Activated T-cell treated with anti-CD3 and anti-CD28 coated beads for 1 hour (primary cell): ENCODE measurements at regions not wholly inside any gene's neighbourhood (a gene's known extent, or its start where the extent isn't known, plus 50 kb on each side); places are given as distances from the start of the nearest gene placed in this dataset.

Experiments
- DNase-seq: peaks from one replicate; pipeline ENCODE4 v3.0.0-alpha.2; 2020; ENCODE audit warnings: low read depth

DNA sequence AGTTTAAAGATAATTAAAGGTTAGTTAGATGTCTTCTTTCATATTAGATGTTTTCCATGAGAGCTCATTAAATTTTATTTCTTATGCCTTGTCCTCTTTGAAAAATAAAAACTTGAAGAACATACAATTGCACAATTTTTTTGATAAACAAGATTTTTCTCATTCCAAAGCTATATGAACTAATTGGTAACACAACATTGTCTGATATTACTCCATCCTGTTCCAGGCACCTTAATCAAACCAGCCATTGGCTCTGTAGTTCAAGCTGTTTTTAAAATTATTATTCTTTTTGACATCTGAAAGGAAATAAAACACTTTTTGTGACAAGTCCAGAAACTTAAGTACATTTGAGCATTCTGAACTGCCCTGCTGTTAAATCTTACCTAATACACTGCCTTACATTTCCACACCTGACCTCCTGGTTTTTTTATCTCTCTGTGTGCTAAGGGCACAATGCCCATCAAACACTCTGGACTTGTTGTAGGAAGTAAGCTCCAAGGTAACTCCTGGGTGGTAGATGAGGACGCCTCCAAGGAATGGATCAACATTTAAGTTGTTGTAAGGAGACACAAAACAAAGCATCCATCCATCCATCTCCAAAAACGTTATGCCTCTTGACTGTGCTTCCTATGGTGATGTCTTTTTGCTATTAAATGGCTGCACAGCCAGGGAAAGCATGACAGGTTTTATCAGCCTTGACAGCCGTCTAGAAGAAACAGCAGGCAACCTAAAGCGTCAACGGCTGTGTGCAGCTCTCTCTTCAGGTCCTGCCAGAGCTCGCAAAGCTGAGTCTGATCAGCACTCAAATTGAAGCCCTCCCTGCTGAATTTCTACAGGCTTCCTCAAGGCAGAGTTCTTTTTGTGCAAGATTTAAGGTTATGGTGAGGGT, 449.9 kb upstream of the FLRT2 start:
- DNase-seq = no peak

DNA sequence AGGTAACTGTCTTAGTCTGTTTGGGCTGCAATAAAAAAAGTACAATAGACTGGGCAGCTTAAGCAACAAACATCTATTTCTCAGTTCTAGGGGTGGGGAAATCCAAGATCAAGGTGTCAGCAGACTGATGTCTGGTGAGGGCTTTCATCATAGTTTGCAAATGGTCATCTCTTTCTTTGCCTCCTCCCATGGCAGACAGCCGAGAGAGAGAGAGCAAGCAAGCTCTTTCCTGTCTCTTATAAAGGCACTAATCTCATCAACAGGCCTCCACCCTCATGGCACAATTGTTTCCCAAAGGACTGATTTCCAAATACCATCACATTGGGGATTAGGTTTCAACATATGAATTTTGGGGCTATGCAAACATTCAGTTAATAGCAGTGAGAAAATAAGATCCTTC, 445.6 kb upstream of the FLRT2 start:
- DNase-seq = no peak

DNA sequence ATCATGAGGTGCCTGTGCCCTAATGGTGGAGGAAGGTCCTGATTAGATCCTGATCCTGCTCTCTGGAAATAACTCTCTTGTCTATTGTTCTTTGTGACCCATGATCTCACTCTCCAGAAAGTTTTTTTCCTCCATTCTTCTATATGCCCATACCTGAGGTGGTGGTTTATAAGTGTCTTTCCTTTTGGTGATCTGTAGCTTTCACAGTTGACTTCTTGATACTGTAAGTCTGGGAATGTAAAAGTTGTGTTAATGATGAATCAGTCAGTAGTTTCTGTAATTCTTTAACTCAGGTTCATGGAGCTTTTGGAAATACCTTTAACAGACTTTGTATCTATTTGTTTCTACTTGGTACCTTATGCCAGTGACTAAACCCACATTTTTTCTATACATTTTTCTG, 444.0 kb upstream of the FLRT2 start:
- no peak for DNase-seq

DNA sequence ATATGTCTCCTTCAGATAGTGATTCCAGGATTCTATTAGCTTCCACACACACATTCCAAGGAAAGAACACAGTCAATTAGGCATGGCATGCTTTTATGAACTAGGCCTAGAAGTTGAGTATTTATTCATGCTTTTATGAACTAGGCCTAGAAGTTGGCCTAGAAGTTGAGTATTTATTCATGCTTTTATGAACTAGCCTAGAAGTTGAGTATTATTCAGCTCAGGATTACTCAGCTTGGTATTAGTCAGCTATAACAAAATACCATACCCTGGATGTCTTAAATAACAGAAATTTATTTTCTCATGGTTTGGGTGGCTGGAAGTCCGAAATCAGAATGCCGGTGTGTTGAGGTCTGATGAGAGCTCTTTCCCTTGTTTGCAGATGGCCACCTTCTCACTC, 442.7 kb upstream of the FLRT2 start:
- DNase-seq = no peak

DNA sequence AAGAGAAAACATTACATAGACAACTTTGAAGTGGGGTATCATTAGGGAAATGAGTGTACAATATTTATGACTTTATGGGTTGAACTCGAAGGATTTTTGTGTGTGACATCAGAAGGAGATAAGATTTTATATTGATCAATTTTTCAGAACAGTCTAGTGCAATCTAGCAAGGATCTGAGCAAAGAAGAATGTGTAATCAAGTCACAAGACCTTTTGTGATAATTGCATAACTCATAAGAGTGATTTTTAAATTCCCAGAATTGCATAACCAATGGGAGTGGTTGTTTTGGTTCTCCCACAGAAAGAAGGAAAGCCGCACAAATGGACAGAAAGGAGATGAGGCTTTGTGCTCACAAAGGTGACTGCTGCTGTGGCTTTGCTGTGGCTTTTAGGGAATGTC, 441.8 kb upstream of the FLRT2 start:
- DNase-seq = no peak

DNA sequence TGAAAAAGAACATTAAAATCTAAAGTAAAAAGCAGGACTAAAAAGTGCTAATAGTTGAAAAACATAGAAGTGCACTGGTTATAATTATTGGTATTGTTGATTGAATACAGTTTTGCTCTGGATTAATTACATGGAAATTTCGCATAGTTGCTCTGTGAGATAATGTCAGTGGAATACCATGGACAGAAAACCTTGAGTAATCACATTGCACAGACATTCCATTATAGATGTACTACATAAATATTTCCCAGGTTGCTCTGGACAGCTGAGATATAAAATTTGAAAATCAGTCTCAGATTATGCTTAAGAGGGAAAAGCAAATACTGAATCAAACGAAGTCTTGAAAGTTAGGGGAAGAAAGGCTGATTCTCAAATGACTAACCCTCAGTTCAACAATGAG, 439.3 kb upstream of the FLRT2 start:
- DNase-seq = no peak

DNA sequence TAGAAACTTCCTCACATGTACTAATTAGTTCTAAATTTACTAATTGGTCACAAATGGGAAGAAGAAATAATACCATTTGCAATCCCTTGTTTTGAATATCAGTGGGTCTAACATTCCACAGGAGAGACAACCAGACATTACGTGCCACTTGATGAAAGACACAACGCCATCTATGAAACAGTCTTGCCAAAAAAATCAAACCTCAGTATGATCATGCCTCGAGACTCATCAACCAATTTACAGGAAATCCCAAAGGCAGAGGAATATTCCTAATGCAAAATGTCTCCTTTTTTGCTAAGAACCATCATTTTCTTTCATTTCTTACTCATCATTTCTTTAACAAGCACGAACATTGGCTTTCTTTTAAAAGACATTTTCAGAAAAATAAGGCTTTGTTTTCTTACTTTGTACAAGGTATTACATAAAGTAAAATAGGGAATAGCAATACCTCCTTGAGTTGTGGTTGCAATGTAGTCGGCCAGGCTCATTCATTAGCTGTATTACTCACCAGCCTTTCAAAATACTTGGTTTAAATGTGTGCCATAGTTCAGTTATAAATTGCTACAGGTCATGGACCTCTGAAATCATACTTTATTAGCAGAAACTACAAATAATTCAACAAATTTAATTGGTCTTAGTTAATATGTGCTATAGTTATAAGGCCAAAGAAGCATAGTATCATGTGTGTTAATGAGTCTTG, 436.2 kb upstream of the FLRT2 start:
- DNase-seq = no peak

DNA sequence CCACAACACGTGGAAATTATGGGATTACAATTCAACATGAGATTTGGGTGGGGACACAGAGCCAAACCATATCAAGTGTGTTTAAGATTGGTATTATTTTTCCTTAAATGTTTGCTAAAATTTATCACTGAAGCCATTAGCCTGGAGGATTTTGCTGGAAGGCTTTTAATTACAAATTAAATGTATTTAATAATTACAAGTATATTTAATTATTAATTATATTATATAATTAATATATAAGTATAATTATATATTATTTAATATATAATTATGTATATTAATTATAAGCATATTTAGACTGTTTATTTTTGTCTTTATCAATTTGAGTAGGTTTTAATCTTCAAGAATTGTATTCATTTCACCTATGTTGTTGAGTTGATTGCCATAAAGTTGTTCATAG, 427.4 kb upstream of the FLRT2 start:
- no peak for DNase-seq

DNA sequence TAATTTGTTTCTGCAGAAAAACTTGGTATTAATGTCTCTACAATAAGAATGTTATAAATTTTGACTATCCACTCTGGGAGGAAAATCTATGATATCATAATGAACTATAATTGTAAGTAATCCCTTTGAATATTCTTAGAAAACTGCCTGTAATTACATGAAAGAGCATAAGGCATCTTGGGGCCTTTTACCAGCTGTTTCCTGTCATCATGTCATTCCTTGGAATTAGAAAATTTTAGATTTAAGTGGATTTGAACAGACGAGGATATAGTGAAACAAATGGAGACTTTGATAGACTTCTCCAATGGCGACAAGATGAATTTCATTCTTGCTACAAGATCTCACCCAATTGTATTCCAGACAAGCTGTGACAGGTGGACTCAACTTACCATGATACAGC, 423.4 kb upstream of the FLRT2 start:
- no peak for DNase-seq

DNA sequence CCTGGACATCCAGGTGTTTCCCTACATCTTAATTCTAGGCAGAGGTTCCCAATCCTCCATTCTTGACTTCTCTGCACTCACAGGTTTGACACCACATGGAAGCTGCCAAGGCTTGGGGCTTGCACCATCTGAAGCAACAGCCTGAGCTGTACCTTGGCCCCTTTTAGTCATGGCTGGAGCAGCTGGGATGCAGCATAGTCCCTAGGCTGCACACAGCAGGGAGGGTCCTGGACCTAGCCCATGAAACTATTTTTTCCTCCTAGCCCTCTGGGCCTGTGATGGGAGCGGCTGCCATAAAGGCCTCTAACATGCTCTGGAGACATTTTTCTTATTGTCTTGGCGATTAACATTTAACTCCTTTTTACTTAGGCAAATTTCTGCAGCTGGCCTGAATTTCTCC, 417.2 kb upstream of the FLRT2 start:
- no peak for DNase-seq

DNA sequence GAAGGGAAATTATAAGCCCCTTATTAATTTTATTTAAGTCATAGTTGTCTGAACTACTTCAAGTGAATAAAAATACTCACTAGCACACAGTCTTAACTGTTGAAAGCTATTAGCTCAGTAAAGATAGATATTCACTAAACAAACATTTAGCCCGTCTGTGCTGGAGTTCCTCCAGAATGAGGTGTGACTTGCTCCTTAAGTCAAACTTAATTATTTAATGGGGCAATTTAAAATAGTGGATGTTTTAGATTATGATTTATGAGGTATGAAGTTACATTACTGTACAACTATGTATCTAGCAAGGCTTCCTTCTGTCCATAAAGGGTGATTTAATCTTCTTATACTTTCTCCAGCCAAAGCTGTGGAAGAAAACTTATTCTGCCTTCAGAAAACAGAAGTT, 414.0 kb upstream of the FLRT2 start:
- no peak for DNase-seq

DNA sequence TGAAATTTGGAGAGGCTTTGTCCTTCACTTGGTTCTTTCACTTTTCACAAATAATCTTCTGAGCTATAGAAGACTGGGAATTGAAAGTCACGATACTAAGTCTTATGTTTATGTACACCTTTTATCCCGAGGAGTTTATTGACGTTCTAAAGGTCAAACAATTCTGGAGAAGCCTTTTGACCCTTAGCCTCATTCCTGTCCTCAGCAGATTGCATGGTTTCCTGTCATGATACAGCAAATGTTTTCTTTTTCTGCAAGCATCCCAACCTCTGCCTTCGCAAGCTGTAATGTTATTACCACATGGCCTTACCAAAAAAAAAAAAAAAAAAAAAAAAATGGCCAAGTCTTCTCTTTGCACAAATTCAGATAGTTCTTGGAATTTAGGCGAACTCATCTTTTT, 411.7 kb upstream of the FLRT2 start:
- no peak for DNase-seq

DNA sequence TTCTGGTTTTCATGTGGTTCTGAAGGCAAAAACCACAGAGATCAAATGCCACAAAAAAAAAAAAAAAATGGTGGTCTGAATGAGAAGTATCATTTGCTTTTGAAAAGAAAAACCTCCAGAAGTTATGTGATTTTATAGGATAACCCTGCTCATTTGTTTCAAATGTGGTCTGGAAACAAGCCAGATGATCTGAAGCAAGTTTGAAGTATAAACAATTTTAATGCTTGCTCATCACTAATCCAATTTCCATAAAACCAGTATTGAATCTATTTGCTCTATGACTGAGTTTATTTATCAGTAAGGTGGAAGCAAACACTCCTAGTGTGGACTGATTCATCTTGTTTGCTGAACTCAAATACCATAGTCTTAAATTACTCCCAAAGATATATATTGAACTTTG, 407.3 kb upstream of the FLRT2 start:
- no peak for DNase-seq

DNA sequence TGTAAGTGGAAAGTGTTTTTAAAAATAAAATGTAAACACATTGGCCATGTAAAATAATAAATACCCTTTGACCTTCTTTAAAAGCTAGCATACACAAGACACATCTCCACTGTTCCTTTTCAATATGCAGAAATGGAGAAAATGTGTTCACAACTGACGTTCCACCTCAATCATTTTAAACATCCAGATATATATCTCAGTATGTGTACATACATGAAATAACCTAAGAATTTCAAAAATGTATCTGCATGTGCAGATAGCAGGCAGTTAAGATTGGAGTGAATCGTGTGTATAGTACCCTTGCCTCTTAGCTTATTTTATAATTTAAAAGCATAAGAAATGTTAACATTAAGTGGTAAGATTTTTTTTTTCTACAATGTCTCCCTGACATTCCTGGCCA, 406.2 kb upstream of the FLRT2 start:
- no peak for DNase-seq

DNA sequence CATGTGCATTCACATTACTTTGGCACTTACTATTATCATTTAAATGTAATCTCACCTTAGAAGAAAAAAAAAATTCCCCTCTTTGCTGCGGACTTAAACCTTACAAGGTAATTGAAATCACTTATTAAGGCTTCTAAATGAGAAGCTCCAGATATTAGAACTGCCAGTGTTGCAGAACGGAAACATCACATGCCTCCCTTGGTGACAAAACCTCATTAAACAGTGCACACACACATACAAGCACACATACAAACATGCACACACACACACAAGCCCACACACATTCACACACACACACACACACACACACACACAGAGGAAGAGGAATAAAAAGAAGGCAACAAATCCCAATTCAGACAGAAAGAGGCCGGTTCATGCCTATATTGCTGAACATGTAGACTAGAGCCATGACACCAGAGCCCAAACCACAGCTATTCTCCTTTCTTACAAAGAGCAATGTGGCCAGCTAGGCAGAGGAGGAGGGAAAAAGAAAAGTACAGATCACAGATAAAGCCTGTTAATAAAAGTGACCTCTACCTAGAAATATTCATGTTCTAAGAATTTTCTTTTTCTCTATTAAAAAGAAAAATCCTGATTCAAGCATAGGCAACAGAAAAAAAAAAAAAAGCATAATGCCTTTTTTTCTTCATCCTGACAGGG, 405.2 kb upstream of the FLRT2 start:
- DNase-seq = no peak

DNA sequence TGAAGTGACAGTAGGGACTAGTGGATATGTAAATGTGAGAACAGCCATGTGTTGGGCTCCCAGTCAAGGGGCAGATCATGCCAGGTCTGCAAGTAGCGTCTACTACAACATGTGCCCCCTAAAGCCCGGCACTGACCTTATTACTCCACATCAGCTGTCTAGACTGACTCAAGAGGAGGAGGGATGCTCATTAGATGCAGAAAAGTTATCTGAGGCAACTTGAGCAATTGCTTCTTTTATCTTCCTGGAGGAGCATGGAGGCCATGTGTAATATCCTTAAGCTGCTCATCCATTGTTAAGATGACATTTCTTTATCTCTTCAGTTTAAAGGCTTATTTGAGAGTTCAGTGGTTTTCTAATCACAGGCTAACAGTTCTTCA, 404.7 kb upstream of the FLRT2 start:
- DNase-seq = no peak

DNA sequence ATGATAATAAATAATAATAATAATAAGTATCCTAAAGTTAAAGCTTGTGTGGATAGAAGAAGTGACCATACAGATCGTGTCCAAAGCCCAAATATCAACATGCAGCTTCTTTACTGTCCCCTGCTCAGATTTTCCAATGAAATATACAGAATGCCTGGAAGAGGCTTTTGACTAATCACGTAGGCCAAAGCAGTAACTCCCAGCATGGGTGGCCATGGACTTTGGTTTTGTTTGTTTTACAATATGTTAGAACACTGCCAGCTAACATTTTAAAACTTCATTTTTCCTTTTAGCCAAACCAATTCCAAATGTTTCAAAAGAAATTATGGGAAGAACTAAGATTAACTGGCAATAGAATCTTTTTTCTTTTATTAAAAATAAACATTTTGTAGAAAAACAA, 400.0 kb upstream of the FLRT2 start:
- no peak for DNase-seq

DNA sequence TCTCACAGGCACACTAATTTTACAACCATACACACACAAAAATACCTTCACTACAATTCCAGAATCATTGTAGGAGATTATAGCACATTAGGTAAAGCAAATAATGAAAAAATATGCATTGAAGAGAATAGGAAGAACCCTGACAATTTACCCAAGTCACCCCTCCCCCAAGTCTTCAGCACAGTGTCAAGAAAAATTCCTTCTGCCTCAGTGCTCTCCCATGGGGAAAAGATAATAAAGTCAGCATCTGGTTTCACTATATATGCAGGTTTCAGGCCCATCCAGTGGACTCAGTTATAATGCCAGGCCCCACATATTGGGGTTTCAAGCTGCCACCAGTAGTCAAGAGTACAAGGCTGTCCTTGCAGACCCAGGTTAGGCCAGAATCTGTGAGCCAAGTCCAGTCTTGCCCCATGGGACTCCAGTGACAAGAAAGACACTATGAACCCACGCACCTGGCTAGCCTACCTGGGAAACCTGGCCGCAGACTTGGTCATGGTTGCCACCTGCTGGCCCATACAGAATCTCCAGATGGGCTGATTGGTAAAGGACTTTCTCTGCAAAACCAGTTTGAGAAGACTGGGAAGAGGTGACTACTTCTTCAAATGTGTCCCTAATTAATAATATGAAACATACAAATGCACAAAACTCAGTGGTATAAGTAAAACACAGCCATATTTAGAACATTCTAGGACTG, 398.6 kb upstream of the FLRT2 start:
- DNase-seq = no peak

DNA sequence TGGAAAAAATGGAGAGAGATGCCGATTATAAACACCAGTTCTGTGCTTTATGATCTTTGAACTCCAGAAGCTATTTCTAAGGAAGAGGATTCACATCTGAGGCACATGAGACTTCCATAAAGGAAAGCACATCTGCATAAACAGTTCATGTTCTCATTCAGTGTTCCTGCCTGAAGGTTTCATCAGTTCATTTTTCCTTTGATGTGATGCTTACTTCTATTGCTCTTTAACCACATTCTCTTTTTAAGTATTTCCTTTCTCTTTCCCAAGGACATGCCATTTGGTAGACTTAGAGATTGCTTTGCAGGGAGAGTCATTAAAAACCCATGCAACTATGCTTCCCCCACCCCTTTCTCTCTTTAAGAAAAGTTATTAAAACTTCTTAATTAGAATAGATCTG, 387.0 kb upstream of the FLRT2 start:
- no peak for DNase-seq

DNA sequence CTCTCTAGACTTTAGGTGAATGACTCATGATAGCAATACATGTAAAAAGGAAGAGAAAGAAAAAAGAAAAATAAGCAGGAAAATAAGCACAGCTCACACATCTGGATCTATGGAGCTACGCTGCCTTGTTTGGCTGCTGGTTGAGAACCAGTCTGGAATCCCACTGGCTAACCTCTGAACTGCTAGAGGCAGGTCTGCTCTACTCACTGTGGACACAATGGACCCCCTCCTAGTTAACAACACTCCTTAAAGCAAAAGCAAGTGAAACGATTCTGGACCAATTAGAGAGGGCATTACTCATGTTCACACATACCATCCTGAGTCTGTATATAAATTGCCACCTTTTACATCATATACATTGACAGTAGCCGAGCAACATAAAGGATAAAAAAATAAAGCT, 383.2 kb upstream of the FLRT2 start:
- DNase-seq = no peak

DNA sequence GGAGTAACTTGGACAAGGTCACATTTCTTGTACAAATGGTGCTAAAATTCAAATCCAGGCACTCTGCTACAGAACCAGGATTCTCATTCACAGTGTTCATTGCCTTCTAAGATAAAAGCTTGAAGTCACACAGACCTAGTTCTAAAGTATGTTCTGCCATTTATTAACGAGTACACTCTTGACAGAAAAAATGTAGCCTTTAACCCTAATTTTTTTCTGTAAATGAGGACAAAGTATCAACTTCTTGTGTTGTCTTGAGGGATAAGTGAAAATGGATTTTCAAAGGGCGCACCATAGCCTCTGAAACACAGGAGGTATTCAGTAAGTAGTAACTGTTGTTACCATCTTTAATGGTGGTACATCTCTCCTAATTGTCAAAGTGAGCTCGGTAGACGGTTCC, 379.8 kb upstream of the FLRT2 start:
- no peak for DNase-seq

DNA sequence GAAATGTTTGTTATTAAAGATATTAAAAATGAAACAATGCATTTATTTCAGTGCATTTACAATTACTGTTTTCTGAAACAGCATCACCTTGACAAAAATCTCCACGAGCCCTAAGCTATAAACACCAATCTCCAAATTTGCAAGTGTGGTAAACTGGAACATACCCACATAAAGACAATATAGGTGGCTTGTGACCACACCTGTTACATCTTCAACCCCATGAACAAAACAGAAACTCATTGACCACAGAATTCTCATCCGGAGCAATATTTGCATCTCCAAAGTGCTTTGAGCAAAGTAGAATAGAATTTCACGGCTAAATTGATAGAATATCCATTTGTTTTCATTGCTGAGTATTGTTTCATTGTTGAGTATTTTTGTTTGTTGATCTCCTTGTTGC, 375.2 kb upstream of the FLRT2 start:
- DNase-seq = no peak

DNA sequence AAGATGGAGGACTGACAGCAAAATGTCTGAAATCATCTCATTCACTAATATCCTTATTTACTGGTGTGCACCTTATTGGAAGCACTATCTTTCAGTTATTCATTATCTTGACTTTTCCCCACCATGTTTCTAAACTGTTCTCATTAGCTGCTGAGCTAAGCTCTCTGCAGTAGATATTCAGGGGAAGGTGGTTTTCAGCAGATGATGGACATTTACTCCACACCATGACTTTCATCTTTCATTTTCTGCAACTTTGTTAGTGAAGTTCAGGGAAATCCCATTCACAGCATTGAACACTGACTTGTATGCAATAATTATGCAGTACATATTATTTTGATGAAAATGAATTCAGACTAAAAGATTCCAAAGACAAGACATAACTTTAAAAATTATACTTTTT, 373.6 kb upstream of the FLRT2 start:
- no peak for DNase-seq
